Ishikawa (cell line): ENCODE measurements at regions not wholly inside any gene's neighbourhood (a gene's known extent, or its start where the extent isn't known, plus 50 kb on each side); places are given as distances from the start of the nearest gene placed in this dataset.

Experiments used
- CEBPB ChIP-seq: IDR thresholded peaks from 2 replicates; pipeline ENCODE4 v1.6.1; 2012
- CREB1 ChIP-seq: IDR thresholded peaks from 2 replicates; pipeline ENCODE4 v1.6.1; 2012; ENCODE audit warnings: low read depth
- EGR1 ChIP-seq: IDR thresholded peaks from 2 replicates; pipeline ENCODE4 v1.6.1; 2012
- EP300 ChIP-seq: IDR thresholded peaks from 2 replicates; pipeline ENCODE4 v1.6.1; 2012; ENCODE audit warnings: borderline replicate concordance
- FOXM1 ChIP-seq: IDR thresholded peaks from 2 replicates; pipeline ENCODE4 v1.6.1; 2012; ENCODE audit warnings: low read depth, borderline replicate concordance
- MAX ChIP-seq: IDR thresholded peaks from 2 replicates; pipeline ENCODE4 v1.6.1; 2012
- NFIC ChIP-seq: IDR thresholded peaks from 2 replicates; pipeline ENCODE4 v1.6.1; 2012
- RAD21 ChIP-seq: IDR thresholded peaks from 2 replicates; pipeline ENCODE4 v1.6.1; 2012; ENCODE audit warnings: low read depth
- REST ChIP-seq: IDR thresholded peaks from 2 replicates; pipeline ENCODE4 v1.6.1; 2012; ENCODE audit warnings: low read depth, mild to moderate bottlenecking
- TAF1 ChIP-seq: IDR thresholded peaks from 2 replicates; pipeline ENCODE4 v1.6.1; 2012; ENCODE audit warnings: low read depth, mild to moderate bottlenecking
- TCF12 ChIP-seq: IDR thresholded peaks from 2 replicates; pipeline ENCODE4 v1.6.1; 2012; ENCODE audit warnings: low read depth
- TEAD4 ChIP-seq: IDR thresholded peaks from 2 replicates; pipeline ENCODE4 v1.6.1; 2012
- USF1 ChIP-seq: IDR thresholded peaks from 2 replicates; pipeline ENCODE4 v1.6.1; 2012
- YY1 ChIP-seq: IDR thresholded peaks from 2 replicates; pipeline ENCODE4 v1.6.1; 2012; ENCODE audit warnings: low read depth
- ZBTB7A ChIP-seq: IDR thresholded peaks from 2 replicates; pipeline ENCODE4 v1.6.1; 2012; ENCODE audit warnings: low read depth

- TF ChIP-seq NFIC (no peak), FOXM1 (no peak), TEAD4 (no peak), TAF1 (no peak), YY1 (no peak), ZBTB7A (no peak), REST (no peak), RAD21 (no peak), MAX (no peak), CEBPB (no peak), TCF12 (no peak), EGR1 (no peak), CREB1 (no peak), EP300 (no peak), USF1 (no peak)
Measured at GRCh38 chr1:54497338-54497737, 50.7 kb upstream of the ACOT11 start.

- TF ChIP-seq TEAD4 (no peak), REST (no peak), TCF12 (no peak), TAF1 (no peak), ZBTB7A (no peak), CEBPB (no peak), USF1 (no peak), CREB1 (no peak), NFIC (no peak), MAX (no peak), YY1 (no peak), FOXM1 (no peak)
Measured at GRCh38 chr1:54495954-54496353, 52.1 kb upstream of the ACOT11 start.

- TF ChIP-seq TEAD4 (no peak), NFIC (no peak), FOXM1 (no peak), EP300 (no peak), MAX (no peak), RAD21 (no peak), CREB1 (no peak), USF1 (no peak), REST (no peak)
Measured at GRCh38 chr1:54493608-54494007, 54.4 kb upstream of the ACOT11 start.

GRCh38 chr1:54490361-54491248 is 57.4 kb upstream of the ACOT11 start:
- TF ChIP-seq CEBPB, result no peak
- TF ChIP-seq NFIC, result peak; percentile 34; the same call in 1 of the 2 replicates
